ENCODE measurements at regions not wholly inside any gene's neighbourhood (a gene's known extent, or its start where the extent isn't known, plus 50 kb on each side); places are given as distances from the start of the nearest gene placed in this dataset.
"Not testable (repeated sequence)": the region's sequence is repeated elsewhere in the genome, so short reads cannot be mapped to it uniquely, and the experiment has no call there.

DNA sequence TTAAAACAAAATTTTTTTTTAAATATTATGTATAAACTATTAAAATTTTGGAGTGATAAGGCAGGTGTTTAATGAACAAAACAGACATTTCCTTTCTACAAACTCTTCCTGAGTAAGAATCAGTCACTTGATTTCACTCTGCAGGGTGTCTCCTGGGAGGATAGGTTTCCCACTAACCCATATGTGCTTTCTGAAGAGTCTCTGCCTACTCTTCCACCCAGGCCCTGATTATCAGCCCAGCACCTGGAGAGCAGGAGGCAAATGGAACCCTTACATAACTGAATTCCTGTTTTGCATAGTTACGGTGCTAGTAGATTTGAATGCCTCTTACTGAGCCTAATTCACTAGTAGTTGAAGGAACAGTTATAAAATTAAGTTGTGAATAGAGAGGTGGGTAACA, 1718.6 kb downstream of the SUCLG1 start:
- no peak overlapping the region for H3K4me3 Mint-ChIP-seq
- H3K9me3 Mint-ChIP-seq: peaks cover 0 to 7% (median 3%) of the 10 kb centered on the region in 3 donors
- H3K27ac Mint-ChIP-seq: no peak overlapping the region
- no peaks in the 10 kb centered on the region for H3K27me3 Mint-ChIP-seq
- no peaks in the 10 kb centered on the region for H3K36me3 Mint-ChIP-seq
- H3K4me1 Mint-ChIP-seq: no peaks in the 10 kb centered on the region

DNA sequence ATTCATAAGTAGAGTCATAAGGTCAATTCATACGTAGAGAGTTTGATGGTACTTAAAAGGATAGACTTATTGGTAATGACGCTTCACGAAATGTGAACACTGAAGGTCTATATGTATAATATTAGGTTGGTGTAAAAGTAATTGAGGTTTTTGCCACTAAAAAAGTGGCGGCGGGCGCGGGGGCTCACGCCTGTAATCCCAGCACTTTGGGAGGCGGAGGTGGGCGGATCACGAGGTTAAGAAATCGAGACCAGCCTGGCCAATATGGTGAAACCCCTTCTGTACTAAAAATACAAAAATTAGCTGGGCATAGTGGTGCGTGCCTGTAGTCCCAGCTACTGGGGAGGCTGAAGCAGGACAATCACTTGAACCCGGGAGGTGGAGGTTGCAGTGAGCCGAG, 1721.1 kb downstream of the SUCLG1 start:
- not testable (repeated sequence) for H3K4me1 Mint-ChIP-seq, H3K9me3 Mint-ChIP-seq, H3K27me3 Mint-ChIP-seq, H3K4me3 Mint-ChIP-seq, H3K27ac Mint-ChIP-seq, H3K36me3 Mint-ChIP-seq

DNA sequence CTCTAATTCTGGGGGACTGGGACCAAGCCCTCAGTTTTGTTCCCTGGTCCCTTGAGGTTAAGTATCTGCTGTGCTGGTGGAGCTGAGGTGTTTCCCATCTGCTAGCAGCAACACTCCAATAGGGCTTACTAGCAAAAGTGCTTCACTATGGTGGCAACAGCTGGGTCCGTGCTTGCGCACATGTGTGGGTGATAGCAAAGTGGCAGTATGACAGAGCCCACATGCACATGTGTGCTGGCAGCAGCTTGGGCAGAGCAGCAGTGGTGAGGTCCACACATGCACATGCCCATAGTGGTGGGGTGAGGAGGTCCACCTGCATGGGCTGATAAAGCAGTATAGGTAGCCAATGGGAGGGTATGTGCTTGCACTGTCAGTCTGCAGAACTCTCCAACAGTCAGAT, 1723.7 kb downstream of the SUCLG1 start:
- Mint-ChIP-seq H3K27me3 (no peaks in the 10 kb centered on the region), H3K36me3 (no peaks in the 10 kb centered on the region), H3K4me3 (no peak overlapping the region), H3K27ac (no peak overlapping the region), H3K9me3 (peaks cover 2 to 11% (median 4%) of the 10 kb centered on the region in 3 donors), H3K4me1 (no peaks in the 10 kb centered on the region)

DNA sequence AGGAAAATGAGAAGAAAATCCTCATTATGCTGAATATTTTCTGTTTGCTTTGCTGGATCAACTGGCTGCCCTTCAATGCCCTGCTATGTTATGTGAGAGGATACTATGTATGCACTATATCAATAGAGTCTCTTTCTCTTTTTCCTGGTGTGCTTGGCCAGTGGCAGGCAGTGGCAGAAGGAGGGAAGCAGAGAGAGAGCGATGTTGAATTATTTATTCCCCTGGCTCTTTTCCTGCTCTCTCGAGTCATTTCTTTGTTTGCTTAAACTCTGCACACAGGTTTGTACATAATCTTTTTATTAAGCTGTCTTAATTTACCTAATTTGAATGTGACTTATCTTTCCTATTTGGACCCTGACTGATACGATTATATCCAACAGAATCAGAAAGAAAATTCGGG, 1727.3 kb downstream of the SUCLG1 start:
- H3K9me3 Mint-ChIP-seq: peaks cover 0 to 11% (median 4%) of the 10 kb centered on the region in 3 donors
- H3K27ac Mint-ChIP-seq: no peak overlapping the region
- H3K36me3 Mint-ChIP-seq: no peaks in the 10 kb centered on the region
- no peak overlapping the region for H3K4me3 Mint-ChIP-seq
- no peaks in the 10 kb centered on the region for H3K4me1 Mint-ChIP-seq
- H3K27me3 Mint-ChIP-seq: no peaks in the 10 kb centered on the region

DNA sequence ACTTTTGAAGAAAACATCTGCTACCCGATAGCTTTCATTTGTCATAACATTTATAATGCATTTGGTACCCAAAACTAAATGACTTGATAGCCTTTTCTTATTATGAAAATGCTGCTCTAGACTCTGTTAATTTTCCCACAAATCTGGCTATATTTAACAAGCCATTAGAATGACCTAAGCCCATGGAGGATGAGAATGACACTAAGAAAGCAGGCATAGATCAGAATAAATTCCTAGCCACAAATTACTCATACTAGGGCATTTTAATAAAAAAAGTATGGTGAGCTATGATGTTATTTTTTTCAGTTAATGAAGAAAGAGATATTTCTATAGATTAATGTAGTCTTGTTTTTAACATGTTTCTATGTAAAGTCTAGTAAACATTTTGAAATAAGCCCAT, 1728.3 kb downstream of the SUCLG1 start:
- H3K36me3 Mint-ChIP-seq: no peaks in the 10 kb centered on the region
- H3K4me1 Mint-ChIP-seq: no peaks in the 10 kb centered on the region
- no peak overlapping the region for H3K27ac Mint-ChIP-seq
- no peaks in the 10 kb centered on the region for H3K27me3 Mint-ChIP-seq
- no peak overlapping the region for H3K4me3 Mint-ChIP-seq
- peaks cover 0 to 11% (median 4%) of the 10 kb centered on the region in 3 donors for H3K9me3 Mint-ChIP-seq

DNA sequence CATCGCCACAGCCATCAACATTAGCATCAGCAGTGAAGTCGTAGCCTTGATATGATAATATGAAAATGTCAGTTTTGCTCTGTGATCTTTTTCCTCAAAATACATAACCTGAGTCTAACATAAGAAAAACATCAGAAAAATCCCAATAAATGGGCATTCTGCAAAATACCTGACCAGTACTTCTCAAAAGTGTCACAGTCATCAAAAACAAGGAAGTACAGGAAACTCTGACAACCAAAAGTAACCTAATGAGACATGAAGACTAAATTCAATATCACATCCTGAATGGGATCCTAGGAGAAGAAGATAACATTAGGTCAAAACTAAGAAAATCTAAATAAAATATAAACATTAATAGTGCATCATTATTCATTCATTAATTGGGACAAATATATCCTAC, 1731.0 kb downstream of the SUCLG1 start:
- peaks cover 0 to 11% (median 2%) of the 10 kb centered on the region in 3 donors for H3K9me3 Mint-ChIP-seq
- no peaks in the 10 kb centered on the region for H3K27me3 Mint-ChIP-seq
- no peak overlapping the region for H3K4me3 Mint-ChIP-seq
- no peaks in the 10 kb centered on the region for H3K4me1 Mint-ChIP-seq
- H3K36me3 Mint-ChIP-seq: no peaks in the 10 kb centered on the region
- no peak overlapping the region for H3K27ac Mint-ChIP-seq

DNA sequence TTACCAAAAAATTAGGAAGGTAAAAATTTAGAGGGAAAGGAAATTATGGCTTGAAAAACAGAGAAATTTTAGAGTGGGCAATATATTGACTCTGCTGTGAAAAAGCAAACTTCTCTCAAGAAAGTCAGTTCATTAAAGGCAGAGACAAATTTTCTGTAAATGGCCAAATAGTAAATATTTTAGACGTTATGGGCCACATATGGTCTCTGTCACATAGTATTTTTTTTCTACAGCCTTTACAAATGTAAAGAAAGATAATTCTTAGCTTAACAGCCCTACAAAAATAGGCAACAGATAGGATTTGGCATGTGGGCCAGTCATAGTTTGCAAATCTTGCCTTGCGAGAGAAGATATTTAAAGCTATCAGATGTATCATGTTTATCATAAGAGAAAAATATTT, 1750.4 kb downstream of the SUCLG1 start:
- Mint-ChIP-seq H3K27ac (no peak overlapping the region), H3K9me3 (peaks cover 0 to 18% (median 3%) of the 10 kb centered on the region in 3 donors), H3K4me3 (no peak overlapping the region), H3K27me3 (no peaks in the 10 kb centered on the region), H3K4me1 (no peaks in the 10 kb centered on the region), H3K36me3 (no peaks in the 10 kb centered on the region)

DNA sequence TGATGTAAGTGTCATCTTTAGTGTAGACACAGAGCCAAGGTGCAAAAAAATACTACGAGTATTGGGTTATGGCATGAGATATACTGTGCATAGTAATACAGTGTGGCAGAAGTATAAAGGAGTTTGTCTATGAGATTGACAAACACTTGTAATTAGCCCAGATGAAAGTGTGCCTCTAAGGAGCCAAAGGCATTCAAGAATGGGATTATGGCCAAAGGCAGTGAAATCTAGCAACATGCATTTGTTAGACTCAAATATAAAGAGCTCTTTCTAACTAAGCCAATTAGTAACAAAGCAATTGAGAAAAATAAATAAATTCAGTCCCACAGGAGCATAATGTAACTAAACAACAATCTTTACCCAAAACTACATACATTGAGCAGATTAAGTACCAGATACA, 1761.8 kb downstream of the SUCLG1 start:
- Mint-ChIP-seq H3K27me3 (no peaks in the 10 kb centered on the region), H3K4me3 (no peak overlapping the region), H3K36me3 (no peaks in the 10 kb centered on the region), H3K4me1 (no peaks in the 10 kb centered on the region), H3K27ac (no peak overlapping the region), H3K9me3 (peaks cover 0 to 19% (median 12%) of the 10 kb centered on the region in 3 donors)

DNA sequence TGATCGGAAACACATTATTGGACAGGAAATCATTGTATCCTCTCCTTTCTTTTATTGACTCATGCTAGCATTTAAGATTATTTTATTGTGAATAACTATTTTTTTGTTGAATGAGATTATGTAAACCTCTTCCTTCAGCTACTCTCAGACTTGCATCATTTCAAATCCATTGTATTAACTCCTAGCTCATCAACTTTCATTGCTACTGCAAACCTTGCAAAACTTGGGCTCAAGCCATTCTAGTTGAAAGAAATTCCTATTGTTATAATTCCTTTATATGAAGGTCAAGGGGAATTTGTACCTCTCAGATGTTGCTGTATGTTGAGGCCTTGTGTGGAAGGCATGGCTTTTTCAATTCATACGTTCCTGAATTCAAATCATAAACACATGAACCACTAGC, 1764.6 kb downstream of the SUCLG1 start:
- Mint-ChIP-seq H3K36me3 (no peaks in the 10 kb centered on the region), H3K9me3 (peaks cover 0 to 20% (median 7%) of the 10 kb centered on the region in 3 donors), H3K27me3 (no peaks in the 10 kb centered on the region), H3K27ac (no peak overlapping the region), H3K4me1 (no peaks in the 10 kb centered on the region), H3K4me3 (no peak overlapping the region)

DNA sequence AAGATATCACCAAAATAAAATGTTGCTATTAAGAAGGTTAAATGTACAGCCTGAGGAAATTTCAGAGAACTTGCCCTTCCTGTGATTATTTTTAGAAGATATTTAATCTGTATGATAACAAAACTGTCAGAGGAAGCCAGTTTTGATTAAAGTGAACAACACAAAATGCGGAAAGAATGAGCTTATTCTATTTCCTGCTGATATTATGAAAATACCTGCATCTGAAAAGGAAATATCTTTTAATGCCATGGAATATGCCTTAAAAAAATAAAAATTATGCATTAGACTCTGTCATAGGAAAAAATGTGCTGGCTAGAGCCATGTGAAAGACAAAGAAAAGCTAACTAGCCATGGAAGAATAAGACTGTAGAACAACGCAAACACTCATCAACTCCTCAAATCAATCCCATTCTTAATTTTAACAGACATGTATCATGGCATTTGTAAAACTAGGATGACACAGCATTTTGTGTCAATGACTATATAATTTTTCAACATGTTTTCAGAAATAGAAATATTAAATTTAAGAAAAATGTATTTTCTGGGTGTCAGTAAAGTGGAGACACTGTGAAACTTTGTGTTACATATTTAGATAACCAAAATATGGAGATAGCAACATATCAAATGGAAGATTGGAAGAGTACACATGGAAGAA, 1768.2 kb downstream of the SUCLG1 start:
- no peak overlapping the region for H3K4me3 Mint-ChIP-seq
- H3K27ac Mint-ChIP-seq: no peak overlapping the region
- H3K4me1 Mint-ChIP-seq: no peaks in the 10 kb centered on the region
- H3K36me3 Mint-ChIP-seq: no peaks in the 10 kb centered on the region
- no peaks in the 10 kb centered on the region for H3K27me3 Mint-ChIP-seq
- peaks cover 4 to 11% (median 4%) of the 10 kb centered on the region in 3 donors for H3K9me3 Mint-ChIP-seq

DNA sequence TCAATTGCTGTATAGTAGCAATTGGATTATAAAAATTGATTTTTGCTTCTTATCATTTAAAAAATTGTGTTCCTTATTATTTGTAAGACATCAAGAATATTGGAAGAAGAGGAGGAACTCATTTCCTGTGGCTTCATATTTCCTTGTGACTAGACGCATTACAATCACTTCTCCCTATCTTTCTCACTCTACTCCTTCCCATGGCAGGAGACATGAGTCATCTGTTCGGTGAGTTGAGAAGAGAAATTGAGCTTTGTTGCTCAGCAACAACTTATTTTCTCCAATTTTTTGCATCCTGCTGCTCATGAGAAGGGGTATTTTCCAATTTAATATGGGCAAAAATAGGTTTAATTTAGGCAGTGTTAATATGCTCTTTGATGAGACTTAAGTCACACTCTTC, 1783.9 kb downstream of the SUCLG1 start:
- Mint-ChIP-seq H3K27me3 (no peaks in the 10 kb centered on the region), H3K36me3 (no peaks in the 10 kb centered on the region), H3K9me3 (peaks cover 2 to 5% (median 5%) of the 10 kb centered on the region in 3 donors), H3K4me3 (no peak overlapping the region), H3K27ac (no peak overlapping the region), H3K4me1 (no peaks in the 10 kb centered on the region)

DNA sequence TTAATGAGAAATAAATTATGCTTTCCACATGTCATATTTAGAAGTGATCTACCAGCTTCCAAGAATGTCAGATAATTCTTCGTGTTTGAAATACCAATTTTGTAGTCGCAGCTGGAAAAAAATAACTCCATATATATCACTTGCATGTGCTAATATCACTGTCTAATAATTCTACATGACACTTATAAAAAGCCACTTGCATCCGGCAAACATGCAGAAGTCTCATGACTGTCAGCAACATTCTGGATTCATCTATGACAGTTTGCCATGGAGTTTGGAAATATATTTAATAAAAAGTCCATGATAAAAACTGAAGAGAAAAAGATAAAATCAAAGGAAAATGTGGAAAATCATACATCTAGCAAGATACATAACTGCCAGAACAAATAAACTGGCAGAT, 1784.4 kb downstream of the SUCLG1 start:
- H3K27me3 Mint-ChIP-seq: no peaks in the 10 kb centered on the region
- H3K4me3 Mint-ChIP-seq: no peak overlapping the region
- H3K36me3 Mint-ChIP-seq: no peaks in the 10 kb centered on the region
- peaks cover 0 to 5% (median 3%) of the 10 kb centered on the region in 3 donors for H3K9me3 Mint-ChIP-seq
- no peak overlapping the region for H3K27ac Mint-ChIP-seq
- H3K4me1 Mint-ChIP-seq: no peaks in the 10 kb centered on the region

DNA sequence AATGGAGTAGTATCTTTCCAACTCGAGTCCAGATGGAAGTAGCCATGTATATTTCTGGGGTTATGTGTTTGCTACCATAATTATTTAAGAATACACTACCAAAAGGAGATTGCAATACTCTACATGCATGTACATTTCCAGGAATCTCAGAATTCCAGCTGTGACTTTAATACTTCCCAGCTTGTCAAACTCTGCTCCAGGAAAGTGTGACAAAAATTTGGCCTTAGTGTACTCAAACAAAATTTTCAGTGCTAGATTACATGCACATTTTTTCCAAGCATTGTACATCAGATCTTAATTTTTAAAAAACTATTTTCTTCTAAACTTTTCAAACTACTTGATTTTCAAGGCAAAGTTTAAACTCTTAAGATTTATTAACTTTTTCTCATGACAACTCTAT, 1791.6 kb downstream of the SUCLG1 start:
- Mint-ChIP-seq H3K27ac (no peak overlapping the region), H3K4me1 (no peaks in the 10 kb centered on the region), H3K36me3 (no peaks in the 10 kb centered on the region), H3K27me3 (no peaks in the 10 kb centered on the region), H3K4me3 (no peak overlapping the region), H3K9me3 (peaks cover 0 to 10% (median 4%) of the 10 kb centered on the region in 3 donors)

DNA sequence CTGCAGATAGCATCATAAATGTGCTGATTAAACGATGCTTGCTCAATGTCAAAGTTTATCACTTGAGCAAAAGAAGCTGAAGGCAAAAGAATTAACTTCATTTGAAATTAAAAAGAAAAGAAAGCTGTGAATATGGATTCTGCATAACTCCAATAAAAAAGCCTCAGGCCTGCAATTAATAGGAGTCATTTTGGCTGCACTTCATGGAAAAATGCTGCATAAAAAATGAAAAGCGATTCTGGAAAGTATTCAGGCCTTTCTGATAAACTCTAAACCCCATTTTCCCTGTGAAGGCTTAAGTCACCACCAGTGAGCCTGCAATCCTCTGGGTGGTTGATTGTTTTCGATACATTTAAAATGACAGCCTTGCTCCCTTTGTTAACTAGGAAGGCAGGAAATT, 1793.4 kb downstream of the SUCLG1 start:
- no peaks in the 10 kb centered on the region for H3K36me3 Mint-ChIP-seq
- H3K4me1 Mint-ChIP-seq: no peaks in the 10 kb centered on the region
- H3K27me3 Mint-ChIP-seq: no peaks in the 10 kb centered on the region
- no peak overlapping the region for H3K27ac Mint-ChIP-seq
- peaks cover 3 to 15% (median 4%) of the 10 kb centered on the region in 3 donors for H3K9me3 Mint-ChIP-seq
- H3K4me3 Mint-ChIP-seq: no peak overlapping the region

DNA sequence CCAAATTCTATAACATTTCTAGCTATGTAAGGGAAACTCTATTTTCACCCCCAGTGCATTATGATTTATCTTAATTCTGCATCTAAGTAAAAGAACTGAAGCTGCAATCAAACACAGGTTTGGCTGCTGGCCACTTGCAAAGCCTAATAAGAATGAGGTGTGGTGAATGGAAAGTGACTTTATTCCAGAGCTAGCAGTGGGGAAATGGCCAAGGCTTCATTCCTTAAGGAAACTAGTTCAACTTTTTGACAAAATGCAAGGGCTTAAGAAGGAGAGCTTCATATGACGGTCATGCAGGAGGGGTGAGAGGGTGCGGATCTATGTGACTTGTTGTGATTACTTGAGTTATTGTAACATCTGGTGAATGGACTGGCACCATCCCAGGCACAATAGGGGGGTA, 1802.0 kb downstream of the SUCLG1 start:
- Mint-ChIP-seq H3K9me3 (peaks cover 0 to 9% (median 3%) of the 10 kb centered on the region in 3 donors), H3K4me3 (no peak overlapping the region), H3K4me1 (no peaks in the 10 kb centered on the region), H3K27me3 (no peaks in the 10 kb centered on the region), H3K36me3 (no peaks in the 10 kb centered on the region), H3K27ac (no peak overlapping the region)

DNA sequence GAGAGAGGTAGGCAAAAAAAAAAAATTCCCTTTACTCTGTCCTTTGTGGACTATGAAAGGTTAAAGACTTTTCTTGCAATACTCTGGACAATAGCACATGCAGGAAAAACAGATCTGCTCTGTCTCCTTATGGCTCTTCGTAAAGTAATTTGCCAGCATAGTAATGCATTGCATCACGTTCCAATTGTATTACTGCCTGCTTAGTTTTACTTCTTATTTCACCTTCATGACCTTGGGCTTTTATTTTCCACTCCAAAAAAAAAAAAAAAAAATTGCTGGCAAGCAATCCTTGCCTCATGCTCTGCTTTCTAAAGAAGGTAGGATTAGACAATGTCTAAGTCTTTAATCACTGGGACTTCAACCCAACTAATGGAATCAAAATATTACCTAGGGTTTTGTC, 1802.7 kb downstream of the SUCLG1 start:
- no peaks in the 10 kb centered on the region for H3K27me3 Mint-ChIP-seq
- H3K27ac Mint-ChIP-seq: no peak overlapping the region

More for the DNA sequence above, 1802.7 kb downstream of the SUCLG1 start:
- H3K4me1 Mint-ChIP-seq: no peaks in the 10 kb centered on the region
- H3K36me3 Mint-ChIP-seq: no peaks in the 10 kb centered on the region
- peaks cover 0 to 7% (median 2%) of the 10 kb centered on the region in 3 donors for H3K9me3 Mint-ChIP-seq
- H3K4me3 Mint-ChIP-seq: no peak overlapping the region
